ENCODE measurements at regions not wholly inside any gene's neighbourhood (a gene's known extent, or its start where the extent isn't known, plus 50 kb on each side); places are given as distances from the start of the nearest gene placed in this dataset.

DNA sequence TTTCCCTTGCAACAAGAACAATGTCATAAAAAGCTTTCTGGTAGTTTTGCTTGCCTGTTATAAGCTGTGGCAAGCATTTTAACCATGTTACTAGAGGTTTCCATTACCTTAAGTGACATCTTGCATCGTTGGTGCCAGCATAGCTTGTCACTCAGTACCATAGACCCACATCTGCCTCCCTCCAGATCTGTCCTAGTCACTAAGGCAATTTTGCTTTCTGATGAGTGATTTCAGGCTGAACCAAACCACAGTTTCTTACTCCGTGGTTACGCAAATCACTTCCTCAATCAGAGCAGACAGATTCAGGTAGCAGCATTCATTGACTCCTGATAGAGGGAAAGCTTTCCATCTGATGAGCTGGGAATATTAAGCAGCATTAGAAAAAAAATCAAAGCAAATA is 1057.5 kb upstream of the FAM98A start:
- Histone ChIP-seq H3K27me3 (ENCODE audit: control insufficient read depth, insufficient read depth) (no peaks in the 10 kb centered on the region), H3K27ac (ENCODE audit: low read length) (no peak overlapping the region), H3K4me1 (ENCODE audit: control insufficient read depth, insufficient read depth, low read length) (no peaks in the 10 kb centered on the region), H3K9me3 (ENCODE audit: control insufficient read depth, low read length) (no peaks in the 10 kb centered on the region), H3K4me3 (ENCODE audit: low read length) (no peak overlapping the region)
- WGBS, result 76% methylated on average over 3 of the region's 3 CpGs
- intact Hi-C loops (cut with DNase I), result no loop called here
- DNase-seq, result no peak
- ATAC-seq, result no peak

DNA sequence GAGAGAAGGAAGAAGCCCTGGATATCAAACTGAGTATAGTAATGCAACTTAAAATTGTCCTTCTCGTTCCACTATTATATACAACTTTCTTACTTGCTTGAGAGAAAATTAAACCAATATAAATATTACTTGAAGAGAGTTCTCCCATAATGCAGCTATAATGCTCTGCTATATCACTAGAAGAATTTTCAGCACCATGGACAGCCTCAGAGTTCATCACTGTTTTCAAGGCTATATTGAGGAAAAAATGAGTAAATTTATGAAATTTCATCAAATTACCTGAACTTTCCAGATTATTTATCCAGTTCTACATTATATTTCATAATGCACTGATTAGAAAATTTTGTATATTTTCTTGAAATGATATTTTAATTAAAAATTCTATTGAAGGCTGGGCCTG is 1053.5 kb upstream of the FAM98A start:
- 53% methylated on average over 1 of the region's 1 CpG for WGBS
- H3K4me3 ChIP-seq (ENCODE audit: low read length), result no peak overlapping the region
- H3K9me3 ChIP-seq (ENCODE audit: control insufficient read depth, low read length), result no peaks in the 10 kb centered on the region
- no peaks in the 10 kb centered on the region for H3K4me1 ChIP-seq (ENCODE audit: control insufficient read depth, insufficient read depth, low read length)
- DNase-seq (no peak), ATAC-seq (no peak)
- H3K27me3 ChIP-seq (ENCODE audit: control insufficient read depth, insufficient read depth), result no peaks in the 10 kb centered on the region
- no peak overlapping the region for H3K27ac ChIP-seq (ENCODE audit: low read length)
- intact Hi-C loops (cut with DNase I), result no loop called here

DNA sequence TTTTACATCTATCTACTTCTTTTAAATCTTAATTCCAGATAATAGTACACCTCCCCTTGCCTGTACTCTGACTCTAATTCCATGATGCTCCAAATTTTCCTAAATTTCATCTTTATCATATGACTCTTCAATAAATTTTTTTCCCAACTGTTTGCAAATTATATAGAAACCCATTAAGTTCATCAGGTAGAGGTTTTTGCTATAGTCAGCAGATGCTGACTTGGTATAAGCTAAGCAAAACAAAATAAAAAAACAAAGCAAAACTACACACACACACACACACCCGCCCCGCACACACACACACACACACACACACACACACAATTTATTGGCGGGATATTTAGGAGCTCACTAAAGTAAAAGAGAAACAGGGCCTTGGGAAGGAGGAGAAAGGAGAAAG is 1047.8 kb upstream of the FAM98A start:
- DNase-seq (no peak), ATAC-seq (no peak)
- Histone ChIP-seq H3K27ac (ENCODE audit: low read length) (no peak overlapping the region), H3K9me3 (ENCODE audit: control insufficient read depth, low read length) (no peaks in the 10 kb centered on the region), H3K27me3 (ENCODE audit: control insufficient read depth, insufficient read depth) (no peaks in the 10 kb centered on the region), H3K4me1 (ENCODE audit: control insufficient read depth, insufficient read depth, low read length) (no peaks in the 10 kb centered on the region), H3K4me3 (ENCODE audit: low read length) (no peak overlapping the region)
- whole genome bisulfite sequencing, result 93% methylated on average over 3 of the region's 3 CpGs
- intact Hi-C loops (cut with DNase I), result no loop called here

DNA sequence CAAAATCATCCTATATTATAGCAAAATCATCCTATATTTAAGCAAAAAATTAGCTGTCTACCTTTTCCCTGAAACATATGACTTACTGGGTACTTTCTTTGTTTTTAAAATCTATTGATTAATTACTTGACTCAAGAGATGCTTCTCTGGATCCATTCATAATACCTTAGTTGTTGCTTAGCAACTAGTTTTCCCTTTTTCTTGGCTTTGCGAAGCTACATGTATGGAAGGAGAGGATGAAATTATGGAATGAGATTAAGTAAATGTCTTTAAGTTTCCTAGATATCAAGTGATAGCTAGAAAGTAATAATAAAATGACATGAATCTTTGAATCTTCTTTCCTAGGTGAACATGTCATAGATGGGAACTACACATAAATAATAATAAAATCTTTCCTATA is 1033.2 kb upstream of the FAM98A start:
- Histone ChIP-seq H3K4me3 (ENCODE audit: low read length) (no peak overlapping the region), H3K4me1 (ENCODE audit: control insufficient read depth, insufficient read depth, low read length) (no peaks in the 10 kb centered on the region), H3K27me3 (ENCODE audit: control insufficient read depth, insufficient read depth) (no peaks in the 10 kb centered on the region), H3K9me3 (ENCODE audit: control insufficient read depth, low read length) (no peaks in the 10 kb centered on the region), H3K27ac (ENCODE audit: low read length) (no peak overlapping the region)
- ATAC-seq (no peak), DNase-seq (no peak)
- intact Hi-C loops (cut with DNase I), result no loop called here
- 90% methylated on average over 1 of the region's 1 CpG for WGBS

DNA sequence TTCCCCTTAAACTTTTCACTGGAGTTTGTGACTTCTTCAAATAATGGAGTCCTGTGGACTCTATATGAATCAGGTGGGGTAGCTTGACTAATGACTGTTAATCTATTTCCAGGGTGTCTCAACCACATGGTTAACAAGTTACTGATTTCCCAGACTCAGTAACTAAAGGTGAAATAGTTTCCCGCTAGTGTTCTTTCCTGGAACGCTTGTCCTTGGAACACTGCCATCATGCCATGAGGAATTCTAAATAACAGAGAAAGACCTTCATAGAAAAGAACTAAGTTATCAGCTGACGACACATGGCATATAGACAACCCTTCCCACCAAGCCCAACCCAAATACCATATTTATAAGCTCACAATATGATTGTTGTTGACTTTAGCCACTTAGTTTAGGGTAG is 1027.9 kb upstream of the FAM98A start:
- no peak overlapping the region for H3K4me3 ChIP-seq (ENCODE audit: low read length)
- H3K27me3 ChIP-seq (ENCODE audit: control insufficient read depth, insufficient read depth), result no peaks in the 10 kb centered on the region
- intact Hi-C loops (cut with DNase I), result no loop called here
- H3K9me3 ChIP-seq (ENCODE audit: control insufficient read depth, low read length), result no peaks in the 10 kb centered on the region
- no peaks in the 10 kb centered on the region for H3K4me1 ChIP-seq (ENCODE audit: control insufficient read depth, insufficient read depth, low read length)
- H3K27ac ChIP-seq (ENCODE audit: low read length), result no peak overlapping the region
- 35% methylated on average over 3 of the region's 3 CpGs for WGBS
- ATAC-seq (no peak), DNase-seq (no peak)

DNA sequence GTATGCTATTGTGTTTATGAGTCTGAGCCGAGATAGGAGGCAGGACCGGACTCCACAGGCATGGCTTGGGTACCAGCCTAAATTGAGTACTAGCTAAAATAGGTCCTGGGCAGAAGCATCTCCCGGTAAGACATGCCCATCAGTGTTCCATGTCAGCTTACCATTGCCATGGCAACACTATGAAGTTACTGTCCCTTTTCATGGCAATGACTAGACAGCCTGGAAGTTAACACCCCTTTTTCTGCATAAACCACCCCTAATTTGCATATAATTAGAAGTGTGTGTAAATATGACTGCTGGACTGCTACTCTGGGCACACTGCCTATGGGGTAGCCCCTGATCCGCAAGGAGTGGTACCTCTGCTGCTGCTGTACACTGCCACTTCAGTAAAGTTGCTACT is 1005.1 kb upstream of the FAM98A start:
- DNase-seq, result no peak
- WGBS, result 89% methylated on average over 3 of the region's 4 CpGs
- H3K27ac ChIP-seq (ENCODE audit: low read length), result no peak overlapping the region
- intact Hi-C loops (cut with DNase I), result no loop called here
- no peak overlapping the region for H3K4me3 ChIP-seq (ENCODE audit: low read length)
- no peak for ATAC-seq
- no peaks in the 10 kb centered on the region for H3K27me3 ChIP-seq (ENCODE audit: control insufficient read depth, insufficient read depth)
- H3K4me1 ChIP-seq (ENCODE audit: control insufficient read depth, insufficient read depth, low read length), result no peaks in the 10 kb centered on the region
- no peaks in the 10 kb centered on the region for H3K9me3 ChIP-seq (ENCODE audit: control insufficient read depth, low read length)

DNA sequence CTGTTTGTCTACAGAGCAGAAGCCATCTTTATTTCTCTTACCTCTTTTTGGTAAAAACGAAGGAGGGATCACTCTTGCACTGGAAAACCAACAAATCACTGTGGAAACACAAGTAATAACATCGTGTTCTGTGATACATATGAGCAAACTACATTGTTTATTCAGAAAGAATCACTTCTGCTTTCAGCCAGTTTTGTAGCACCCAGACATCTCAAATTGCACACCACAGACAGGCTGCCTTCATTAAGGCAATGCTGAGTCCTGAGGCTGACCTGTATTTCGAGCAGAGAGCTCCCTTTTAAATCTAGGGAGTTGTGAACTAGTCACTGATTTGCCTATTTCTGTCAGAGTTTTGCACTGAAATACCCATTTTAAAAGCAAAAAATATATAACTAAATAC is 1003.2 kb upstream of the FAM98A start:
- no peak overlapping the region for H3K27ac ChIP-seq (ENCODE audit: low read length)
- H3K27me3 ChIP-seq (ENCODE audit: control insufficient read depth, insufficient read depth), result no peaks in the 10 kb centered on the region
- no peak overlapping the region for H3K4me3 ChIP-seq (ENCODE audit: low read length)
- intact Hi-C loops (cut with DNase I), result no loop called here
- DNase-seq, result no peak
- no peak for ATAC-seq
- 63% methylated on average over 3 of the region's 3 CpGs for WGBS
- H3K4me1 ChIP-seq (ENCODE audit: control insufficient read depth, insufficient read depth, low read length), result no peaks in the 10 kb centered on the region
- H3K9me3 ChIP-seq (ENCODE audit: control insufficient read depth, low read length), result no peaks in the 10 kb centered on the region

DNA sequence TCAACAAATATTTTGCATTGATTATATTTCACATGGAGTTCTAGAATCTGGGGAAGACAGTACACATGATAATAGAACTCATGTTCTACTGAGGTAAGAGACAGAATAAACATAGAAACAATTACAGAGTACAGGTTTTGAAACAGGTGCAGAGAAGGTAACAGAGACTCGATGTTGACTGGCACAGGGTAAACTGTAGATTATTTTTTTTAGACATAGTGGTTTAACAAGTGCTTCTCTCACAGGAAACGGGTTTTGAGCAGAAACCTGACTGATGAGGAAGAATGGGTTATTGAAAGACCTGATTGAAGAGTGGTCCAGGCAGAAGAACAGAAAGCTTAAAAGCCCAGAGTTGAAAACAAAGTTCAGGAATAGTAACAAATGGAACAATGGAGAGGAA is 1002.5 kb upstream of the FAM98A start:
- DNase-seq (no peak), ATAC-seq (no peak)
- Histone ChIP-seq H3K4me1 (ENCODE audit: control insufficient read depth, insufficient read depth, low read length) (no peaks in the 10 kb centered on the region), H3K9me3 (ENCODE audit: control insufficient read depth, low read length) (no peaks in the 10 kb centered on the region), H3K27me3 (ENCODE audit: control insufficient read depth, insufficient read depth) (no peaks in the 10 kb centered on the region), H3K27ac (ENCODE audit: low read length) (no peak overlapping the region), H3K4me3 (ENCODE audit: low read length) (no peak overlapping the region)
- WGBS, result 70% methylated on average over 2 of the region's 2 CpGs
- intact Hi-C loops (cut with DNase I), result no loop called here

GRCh38 chr2:34578641-34579040 is 979.5 kb upstream of the FAM98A start:
- no peaks in the 10 kb centered on the region for H3K27me3 ChIP-seq (ENCODE audit: control insufficient read depth, insufficient read depth)
- WGBS, result 68% methylated on average over 2 of the region's 2 CpGs
- no peak for DNase-seq
- no peak overlapping the region for H3K4me3 ChIP-seq (ENCODE audit: low read length)
- no peak for ATAC-seq
- H3K9me3 ChIP-seq (ENCODE audit: control insufficient read depth, low read length), result no peaks in the 10 kb centered on the region
- no peak overlapping the region for H3K27ac ChIP-seq (ENCODE audit: low read length)
- intact Hi-C loops (cut with DNase I), result loop anchor here in 1 of 4 donors (10.0 kb wide), 1 partner anchor 574 kb away; no protein-coding TSS in a partner anchor
- no peaks in the 10 kb centered on the region for H3K4me1 ChIP-seq (ENCODE audit: control insufficient read depth, insufficient read depth, low read length)

GRCh38 chr2:34570266-34570872 is 971.3 kb upstream of the FAM98A start:
- no peak for DNase-seq
- WGBS, result 61% methylated on average over 7 of the region's 7 CpGs
- Histone ChIP-seq H3K4me3 (ENCODE audit: low read length) (no peak overlapping the region), H3K4me1 (ENCODE audit: control insufficient read depth, insufficient read depth, low read length) (no peaks in the 10 kb centered on the region), H3K9me3 (ENCODE audit: control insufficient read depth, low read length) (no peaks in the 10 kb centered on the region), H3K27me3 (ENCODE audit: control insufficient read depth, insufficient read depth) (no peaks in the 10 kb centered on the region), H3K27ac (ENCODE audit: low read length) (no peak overlapping the region)
- peak; percentile 31 to 37 for ATAC-seq
- intact Hi-C loops (cut with DNase I), result loop anchor here in 2 of 4 donors (5.0 to 10.0 kb wide), 2 partner anchors 558 to 566 kb away; no protein-coding TSS in a partner anchor

DNA sequence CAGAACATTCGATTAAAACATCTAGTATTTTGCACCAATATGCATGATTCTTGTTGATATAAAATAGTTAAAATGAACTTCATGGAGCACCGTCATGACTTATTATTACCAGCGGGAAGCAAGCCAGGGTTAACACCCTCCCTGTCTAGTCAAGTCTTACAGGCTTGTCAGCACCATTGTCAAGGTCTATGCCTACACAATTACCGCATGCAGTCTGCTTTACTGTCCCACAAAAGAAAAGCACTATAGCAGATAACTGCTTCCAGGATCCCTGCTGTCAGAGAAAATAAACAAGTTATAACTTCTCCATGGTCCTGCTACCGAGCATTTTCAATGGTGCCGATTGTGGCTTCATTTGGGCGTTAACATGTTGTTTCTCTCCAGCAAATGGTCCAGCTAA is 968.0 kb upstream of the FAM98A start:
- Histone ChIP-seq H3K4me1 (ENCODE audit: control insufficient read depth, insufficient read depth, low read length) (no peaks in the 10 kb centered on the region), H3K4me3 (ENCODE audit: low read length) (no peak overlapping the region), H3K9me3 (ENCODE audit: control insufficient read depth, low read length) (no peaks in the 10 kb centered on the region), H3K27me3 (ENCODE audit: control insufficient read depth, insufficient read depth) (no peaks in the 10 kb centered on the region), H3K27ac (ENCODE audit: low read length) (no peak overlapping the region)
- DNase-seq (no peak), ATAC-seq (no peak)
- intact Hi-C loops (cut with DNase I), result no loop called here
- 56% methylated on average over 7 of the region's 7 CpGs for WGBS

DNA sequence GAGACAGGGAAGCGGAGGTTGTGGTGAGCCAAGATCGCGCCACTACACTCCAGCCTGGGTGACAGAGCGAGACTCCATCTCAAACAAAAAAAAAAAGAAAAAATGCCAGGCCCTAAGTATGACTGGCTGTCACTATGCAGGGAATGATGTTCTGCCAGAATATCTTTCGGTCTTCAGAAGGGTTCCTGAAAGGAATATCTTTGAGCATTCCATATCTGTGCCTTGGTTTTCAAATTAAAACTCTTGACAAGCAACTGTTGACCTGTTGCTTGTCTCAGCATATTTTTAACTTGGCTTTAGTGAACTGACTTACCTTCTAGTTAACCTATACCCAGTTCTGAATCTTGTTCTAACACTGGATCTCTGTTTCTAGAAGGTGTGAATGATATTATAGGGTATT is 953.2 kb upstream of the FAM98A start:
- Histone ChIP-seq H3K27ac (ENCODE audit: low read length) (no peak overlapping the region), H3K27me3 (ENCODE audit: control insufficient read depth, insufficient read depth) (no peaks in the 10 kb centered on the region), H3K9me3 (ENCODE audit: control insufficient read depth, low read length) (no peaks in the 10 kb centered on the region), H3K4me3 (ENCODE audit: low read length) (no peak overlapping the region), H3K4me1 (ENCODE audit: control insufficient read depth, insufficient read depth, low read length) (no peaks in the 10 kb centered on the region)
- 93% methylated on average over 5 of the region's 5 CpGs for WGBS
- ATAC-seq (no peak), DNase-seq (no peak)
- intact Hi-C loops (cut with DNase I), result no loop called here

Data from right cardiac atrium (tissue), 5 donors.